K562 (cell line): ENCODE measurements at regions not wholly inside any gene's neighbourhood (a gene's known extent, or its start where the extent isn't known, plus 50 kb on each side); places are given as distances from the start of the nearest gene placed in this dataset.

ENCODE experiments used
- FOXA3 ChIP-seq, 2 experiments: fragments of 450-650 bp in 1 of 2; sonication (generic) in 1 of 2; formaldehyde crosslinking; IDR thresholded peaks in 1 of 2; conservative IDR thresholded peaks in 1 of 2; 2 replicates each; pipeline versions ENCODE4 v1.4.0 to v1.8.0; 2020 to 2022; ENCODE audit warnings: mild to moderate bottlenecking in 2 of 2, missing genetic modification reagents in 1 of 2
- FOXM1 ChIP-seq, 2 experiments: fragments of 450-650 bp in 1 of 2; sonication (generic) in 1 of 2; formaldehyde crosslinking in 1 of 2; IDR thresholded peaks; 2 replicates each; pipeline versions ENCODE4 v1.6.1 to v1.9.0; 2017 to 2022; ENCODE audit warnings: low read depth in 2 of 2, mild to moderate bottlenecking in 2 of 2, missing genetic modification reagents in 1 of 2, moderate library complexity in 1 of 2
- HMG20A ChIP-seq: fragments of 450-650 bp; formaldehyde crosslinking; conservative IDR thresholded peaks from 2 replicates; pipeline ENCODE4 v1.4.0; 2020; ENCODE audit warnings: mild to moderate bottlenecking, mixed read lengths
- KLF10 ChIP-seq: fragments of 250-450 bp; sonication (Bioruptor Pico); IDR thresholded peaks from 2 replicates; pipeline ENCODE4 v1.6.1; 2021; ENCODE audit warnings: matching md5 sums
- MYNN ChIP-seq, 2 experiments: sonication (generic); formaldehyde crosslinking in 1 of 2; IDR thresholded peaks; 2 replicates each; pipeline versions ENCODE4 v1.5.0 to v1.6.1; 2016 to 2020; ENCODE audit warnings: antibody characterized with exemption in 1 of 2, missing genetic modification reagents in 1 of 2
- POLR2A ChIP-seq: fragments of 450-650 bp; conservative IDR thresholded peaks from 2 replicates; pipeline ENCODE4 v1.6.1; 2016
- SRSF9 ChIP-seq: fragments of 200-400 bp; formaldehyde crosslinking; IDR thresholded peaks from 2 replicates; pipeline ENCODE4 v1.6.1; 2017; ENCODE audit warnings: low read depth, low read length, borderline replicate concordance
- TAF1 ChIP-seq: IDR thresholded peaks from 2 replicates; pipeline ENCODE4 v1.6.1; 2011; ENCODE audit warnings: mild to moderate bottlenecking, low read length, moderate library complexity; ENCODE audit not compliant: insufficient read depth, control insufficient read depth, severe bottlenecking; ENCODE audit errors: extremely low read depth
- TF ChIP-seq, protein P1 (sequence below), 2 experiments: fragments of 450-650 bp; IDR thresholded peaks; 2 replicates each; pipeline ENCODE4 v1.6.1; 2016; ENCODE audit warnings: mild to moderate bottlenecking in 2 of 2, borderline replicate concordance in 1 of 2, low read depth in 1 of 2, moderate library complexity in 1 of 2
- TF ChIP-seq, protein P2 (sequence below), 3 experiments: IDR thresholded peaks in 2 of 3; conservative IDR thresholded peaks in 1 of 3; 2 replicates each; pipeline ENCODE4 v1.5.1; 2011 to 2012; ENCODE audit warnings: low read length in 3 of 3, mild to moderate bottlenecking in 3 of 3, control low read depth in 2 of 3, improper control_type of control experiment in 1 of 3, inconsistent platforms in 1 of 3, low read depth in 1 of 3, mixed read lengths in 1 of 3, moderate library complexity in 1 of 3; ENCODE audit not compliant: insufficient read depth in 2 of 3
- TF ChIP-seq, protein P3 (sequence below): sonication (generic); formaldehyde crosslinking; IDR thresholded peaks from 2 replicates; pipeline ENCODE4 v1.8.1; 2023; ENCODE audit warnings: mild to moderate bottlenecking, missing genetic modification reagents
- TF ChIP-seq, protein P4 (sequence below): fragments of 150-350 bp; conservative IDR thresholded peaks from 2 replicates; pipeline ENCODE4 v1.6.1; 2014; ENCODE audit warnings: low read length

DNA sequence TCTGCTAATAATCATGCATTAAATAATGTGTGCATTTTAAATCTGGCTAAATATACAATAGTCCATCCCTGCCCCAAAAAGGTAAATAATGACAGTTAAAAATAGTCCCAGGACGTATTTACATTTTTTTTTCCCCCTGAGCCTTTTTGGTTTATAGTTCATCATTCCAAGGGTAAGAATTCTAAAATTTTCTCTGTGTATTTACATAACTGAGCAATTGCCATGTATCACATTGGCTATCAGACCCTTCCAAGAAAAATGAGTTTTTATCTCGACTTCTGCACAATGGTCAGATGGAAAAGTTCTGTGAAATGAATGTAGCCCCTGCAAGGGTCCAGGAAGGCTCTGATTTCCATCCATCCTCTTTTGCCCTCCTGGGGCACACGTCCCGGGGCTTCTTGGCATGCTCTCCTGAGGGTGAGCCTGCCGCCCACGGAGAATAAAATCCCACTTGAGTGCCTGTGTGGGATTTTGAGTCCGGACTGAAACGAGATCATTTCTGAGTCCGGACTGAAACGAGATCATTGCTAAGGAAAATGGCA is 94.1 kb upstream of the ANO1 start:
- TF ChIP-seq HMG20A (CRISPR knock-in tag) (no peak), FOXM1 (IDR thresholded peaks at IDR 0.05; ENCODE audit: low read depth) (no peak), FOXM1 (CRISPR knock-in tag; IDR thresholded peaks at IDR 0.05; ENCODE audit: low read depth) (no peak), SRSF9 (no peak), POLR2A (no peak), FOXA3 (CRISPR knock-in tag; conservative IDR thresholded peaks at IDR 0.05 in 1 of 2, IDR thresholded peaks at IDR 0.05 in 1 of 2) (no peak), TAF1 (no peak), KLF10 (CRISPR knock-in tag) (no peak), MYNN (IDR thresholded peaks at IDR 0.05) (no peak), MYNN (CRISPR knock-in tag; IDR thresholded peaks at IDR 0.05) (no peak)
- TF ChIP-seq, protein P1, sequence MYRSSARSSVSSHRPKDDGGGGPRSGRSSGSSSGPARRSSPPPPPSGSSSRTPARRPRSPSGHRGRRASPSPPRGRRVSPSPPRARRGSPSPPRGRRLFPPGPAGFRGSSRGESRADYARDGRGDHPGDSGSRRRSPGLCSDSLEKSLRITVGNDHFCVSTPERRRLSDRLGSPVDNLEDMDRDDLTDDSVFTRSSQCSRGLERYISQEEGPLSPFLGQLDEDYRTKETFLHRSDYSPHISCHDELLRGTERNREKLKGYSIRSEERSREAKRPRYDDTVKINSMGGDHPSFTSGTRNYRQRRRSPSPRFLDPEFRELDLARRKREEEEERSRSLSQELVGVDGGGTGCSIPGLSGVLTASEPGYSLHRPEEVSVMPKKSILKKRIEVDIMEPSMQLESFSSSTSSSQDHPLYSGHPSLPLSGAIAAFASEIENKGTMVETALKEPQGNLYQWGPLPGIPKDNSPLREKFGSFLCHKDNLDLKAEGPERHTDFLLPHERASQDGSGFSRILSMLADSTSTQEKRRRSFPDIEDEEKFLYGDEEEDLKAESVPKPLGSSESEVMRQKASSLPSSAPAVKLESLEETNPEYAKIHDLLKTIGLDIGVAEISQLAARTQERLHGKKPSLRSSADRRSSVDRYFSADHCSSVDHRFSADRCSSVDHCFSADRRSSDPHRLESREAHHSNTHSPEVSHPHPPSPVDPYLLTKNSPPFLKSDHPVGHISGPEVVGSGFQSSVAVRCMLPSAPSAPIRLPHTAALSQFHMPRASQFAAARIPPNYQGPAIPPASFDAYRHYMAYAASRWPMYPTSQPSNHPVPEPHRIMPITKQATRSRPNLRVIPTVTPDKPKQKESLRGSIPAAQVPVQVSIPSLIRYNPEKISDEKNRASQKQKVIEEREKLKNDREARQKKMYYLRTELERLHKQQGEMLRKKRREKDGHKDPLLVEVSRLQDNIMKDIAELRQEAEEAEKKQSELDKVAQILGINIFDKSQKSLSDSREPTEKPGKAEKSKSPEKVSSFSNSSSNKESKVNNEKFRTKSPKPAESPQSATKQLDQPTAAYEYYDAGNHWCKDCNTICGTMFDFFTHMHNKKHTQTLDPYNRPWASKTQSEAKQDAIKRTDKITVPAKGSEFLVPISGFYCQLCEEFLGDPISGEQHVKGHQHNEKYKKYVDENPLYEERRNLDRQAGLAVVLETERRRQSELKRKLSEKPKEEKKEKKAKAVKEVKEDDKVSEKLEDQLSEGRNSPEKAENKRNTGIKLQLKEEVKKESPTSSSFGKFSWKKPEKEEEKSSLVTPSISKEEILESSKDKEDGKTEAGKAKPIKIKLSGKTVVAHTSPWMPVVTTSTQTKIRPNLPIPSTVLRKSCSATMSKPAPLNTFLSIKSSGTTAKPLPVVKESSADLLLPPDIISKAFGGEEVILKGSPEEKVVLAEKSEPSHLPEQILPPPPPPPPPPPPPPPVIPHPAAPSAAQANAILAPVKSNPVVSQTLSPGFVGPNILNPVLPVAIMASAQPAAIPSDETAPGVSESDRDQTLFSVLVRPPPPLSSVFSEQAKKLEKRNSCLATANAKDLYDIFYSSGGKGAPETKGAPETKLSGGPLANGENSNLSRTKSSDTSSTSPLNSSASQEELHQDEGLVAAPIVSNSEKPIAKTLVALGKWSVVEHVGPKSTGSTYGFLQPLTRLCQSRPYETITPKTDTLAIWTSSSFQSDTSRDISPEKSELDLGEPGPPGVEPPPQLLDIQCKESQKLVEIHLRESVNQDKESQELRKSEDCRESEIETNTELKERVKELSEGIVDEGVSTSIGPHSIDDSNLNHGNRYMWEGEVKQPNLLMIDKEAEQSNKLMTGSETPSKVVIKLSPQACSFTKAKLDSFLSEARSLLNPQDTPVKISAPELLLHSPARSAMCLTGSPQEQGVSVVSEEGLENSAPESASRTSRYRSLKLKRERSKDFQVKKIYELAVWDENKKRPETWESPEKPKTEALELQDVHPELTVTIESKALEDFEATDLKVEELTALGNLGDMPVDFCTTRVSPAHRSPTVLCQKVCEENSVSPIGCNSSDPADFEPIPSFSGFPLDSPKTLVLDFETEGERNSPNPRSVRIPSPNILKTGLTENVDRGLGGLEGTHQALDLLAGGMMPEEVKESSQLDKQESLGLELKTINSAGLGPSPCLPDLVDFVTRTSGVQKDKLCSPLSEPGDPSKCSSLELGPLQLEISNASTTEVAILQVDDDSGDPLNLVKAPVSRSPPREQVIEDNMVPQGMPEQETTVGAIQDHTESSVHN (IDR thresholded peaks at IDR 0.05; ENCODE audit: borderline replicate concordance in 1 of 2, low read depth in 1 of 2): no peak
- TF ChIP-seq, protein P2, sequence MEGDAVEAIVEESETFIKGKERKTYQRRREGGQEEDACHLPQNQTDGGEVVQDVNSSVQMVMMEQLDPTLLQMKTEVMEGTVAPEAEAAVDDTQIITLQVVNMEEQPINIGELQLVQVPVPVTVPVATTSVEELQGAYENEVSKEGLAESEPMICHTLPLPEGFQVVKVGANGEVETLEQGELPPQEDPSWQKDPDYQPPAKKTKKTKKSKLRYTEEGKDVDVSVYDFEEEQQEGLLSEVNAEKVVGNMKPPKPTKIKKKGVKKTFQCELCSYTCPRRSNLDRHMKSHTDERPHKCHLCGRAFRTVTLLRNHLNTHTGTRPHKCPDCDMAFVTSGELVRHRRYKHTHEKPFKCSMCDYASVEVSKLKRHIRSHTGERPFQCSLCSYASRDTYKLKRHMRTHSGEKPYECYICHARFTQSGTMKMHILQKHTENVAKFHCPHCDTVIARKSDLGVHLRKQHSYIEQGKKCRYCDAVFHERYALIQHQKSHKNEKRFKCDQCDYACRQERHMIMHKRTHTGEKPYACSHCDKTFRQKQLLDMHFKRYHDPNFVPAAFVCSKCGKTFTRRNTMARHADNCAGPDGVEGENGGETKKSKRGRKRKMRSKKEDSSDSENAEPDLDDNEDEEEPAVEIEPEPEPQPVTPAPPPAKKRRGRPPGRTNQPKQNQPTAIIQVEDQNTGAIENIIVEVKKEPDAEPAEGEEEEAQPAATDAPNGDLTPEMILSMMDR (IDR thresholded peaks at IDR 0.05 in 2 of 3, conservative IDR thresholded peaks at IDR 0.05 in 1 of 3; ENCODE audit: insufficient read depth in 2 of 3, low read depth in 1 of 3, low read length in 3 of 3): no peak
- TF ChIP-seq, protein P3, sequence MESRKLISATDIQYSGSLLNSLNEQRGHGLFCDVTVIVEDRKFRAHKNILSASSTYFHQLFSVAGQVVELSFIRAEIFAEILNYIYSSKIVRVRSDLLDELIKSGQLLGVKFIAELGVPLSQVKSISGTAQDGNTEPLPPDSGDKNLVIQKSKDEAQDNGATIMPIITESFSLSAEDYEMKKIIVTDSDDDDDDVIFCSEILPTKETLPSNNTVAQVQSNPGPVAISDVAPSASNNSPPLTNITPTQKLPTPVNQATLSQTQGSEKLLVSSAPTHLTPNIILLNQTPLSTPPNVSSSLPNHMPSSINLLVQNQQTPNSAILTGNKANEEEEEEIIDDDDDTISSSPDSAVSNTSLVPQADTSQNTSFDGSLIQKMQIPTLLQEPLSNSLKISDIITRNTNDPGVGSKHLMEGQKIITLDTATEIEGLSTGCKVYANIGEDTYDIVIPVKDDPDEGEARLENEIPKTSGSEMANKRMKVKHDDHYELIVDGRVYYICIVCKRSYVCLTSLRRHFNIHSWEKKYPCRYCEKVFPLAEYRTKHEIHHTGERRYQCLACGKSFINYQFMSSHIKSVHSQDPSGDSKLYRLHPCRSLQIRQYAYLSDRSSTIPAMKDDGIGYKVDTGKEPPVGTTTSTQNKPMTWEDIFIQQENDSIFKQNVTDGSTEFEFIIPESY (CRISPR knock-in tag): no peak
- TF ChIP-seq, protein P4, sequence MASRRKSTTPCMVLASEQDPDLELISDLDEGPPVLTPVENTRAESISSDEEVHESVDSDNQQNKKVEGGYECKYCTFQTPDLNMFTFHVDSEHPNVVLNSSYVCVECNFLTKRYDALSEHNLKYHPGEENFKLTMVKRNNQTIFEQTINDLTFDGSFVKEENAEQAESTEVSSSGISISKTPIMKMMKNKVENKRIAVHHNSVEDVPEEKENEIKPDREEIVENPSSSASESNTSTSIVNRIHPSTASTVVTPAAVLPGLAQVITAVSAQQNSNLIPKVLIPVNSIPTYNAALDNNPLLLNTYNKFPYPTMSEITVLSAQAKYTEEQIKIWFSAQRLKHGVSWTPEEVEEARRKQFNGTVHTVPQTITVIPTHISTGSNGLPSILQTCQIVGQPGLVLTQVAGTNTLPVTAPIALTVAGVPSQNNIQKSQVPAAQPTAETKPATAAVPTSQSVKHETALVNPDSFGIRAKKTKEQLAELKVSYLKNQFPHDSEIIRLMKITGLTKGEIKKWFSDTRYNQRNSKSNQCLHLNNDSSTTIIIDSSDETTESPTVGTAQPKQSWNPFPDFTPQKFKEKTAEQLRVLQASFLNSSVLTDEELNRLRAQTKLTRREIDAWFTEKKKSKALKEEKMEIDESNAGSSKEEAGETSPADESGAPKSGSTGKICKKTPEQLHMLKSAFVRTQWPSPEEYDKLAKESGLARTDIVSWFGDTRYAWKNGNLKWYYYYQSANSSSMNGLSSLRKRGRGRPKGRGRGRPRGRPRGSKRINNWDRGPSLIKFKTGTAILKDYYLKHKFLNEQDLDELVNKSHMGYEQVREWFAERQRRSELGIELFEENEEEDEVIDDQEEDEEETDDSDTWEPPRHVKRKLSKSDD: no peak
